Medulla oblongata (tissue), 1 donor: ENCODE measurements at regions not wholly inside any gene's neighbourhood (a gene's known extent, or its start where the extent isn't known, plus 50 kb on each side); places are given as distances from the start of the nearest gene placed in this dataset.

Source experiments
- DNase-seq: peaks from one replicate; pipeline ENCODE4 v3.0.0-alpha.2; 2015; ENCODE audit errors: extremely low spot score

DNA sequence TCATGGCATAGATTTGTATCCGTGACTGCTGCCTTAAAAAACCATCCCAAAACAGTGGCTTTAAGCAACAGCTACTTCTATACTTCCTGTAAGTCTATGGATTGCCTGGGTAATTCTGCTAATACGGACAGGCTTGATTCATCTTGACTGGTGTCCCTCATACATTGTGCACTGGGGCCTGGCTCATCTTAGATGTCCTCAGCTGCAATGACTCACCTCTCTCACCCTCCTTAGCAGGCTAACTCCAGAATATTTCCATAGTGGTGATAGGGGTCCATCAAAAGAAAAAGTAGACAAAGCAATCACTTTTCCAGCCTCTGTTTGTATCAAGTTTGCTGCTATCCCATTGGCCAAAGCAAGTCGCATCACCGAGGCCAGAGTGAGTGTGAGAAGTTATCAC, 409.1 kb upstream of the KAZN start:
- DNase-seq = no peak

DNA sequence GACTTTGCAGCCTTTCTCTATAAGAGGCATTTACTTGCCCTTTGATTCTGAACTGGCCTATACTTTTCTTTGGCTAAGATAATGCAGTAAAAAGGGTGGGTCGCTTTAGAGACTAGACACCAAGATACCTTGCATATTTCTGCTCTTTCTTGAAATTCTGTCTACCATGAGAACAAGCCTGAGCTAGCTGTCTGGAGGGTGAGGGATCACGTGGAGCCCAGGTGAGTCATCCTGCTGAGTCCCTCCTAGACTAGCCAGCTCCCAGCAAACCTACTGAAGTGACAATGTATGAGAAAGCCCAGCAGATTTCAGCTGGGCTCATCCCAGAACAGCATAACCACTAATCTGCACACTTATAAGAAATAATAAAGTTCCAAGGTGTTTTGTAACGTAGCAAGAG, 408.0 kb upstream of the KAZN start:
- no peak for DNase-seq

GRCh38 chr1:14194511-14194910, 404.0 kb upstream of the KAZN start:
- DNase-seq = no peak

- DNase-seq = no peak
Measured at GRCh38 chr1:14205066-14205465, 393.4 kb upstream of the KAZN start.

DNA sequence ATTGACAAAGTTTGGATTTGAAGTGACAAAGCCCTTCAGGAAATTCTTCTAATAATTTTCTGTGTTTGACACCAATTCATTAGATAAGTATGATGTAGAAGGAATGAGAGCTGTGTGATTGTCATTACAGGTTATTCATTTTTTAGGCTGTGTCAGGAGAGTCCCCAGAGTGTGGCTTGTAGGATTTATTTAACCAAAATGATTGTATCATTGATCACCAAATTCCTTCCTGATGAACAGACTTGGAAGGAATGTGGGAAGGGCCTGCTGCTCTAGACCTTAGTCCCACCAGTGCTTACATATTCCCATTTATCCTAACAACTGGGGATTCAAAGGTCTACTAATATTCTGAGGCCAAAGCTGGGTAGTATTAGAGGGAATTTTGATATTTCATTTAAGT, 383.3 kb upstream of the KAZN start:
- DNase-seq = no peak

- no peak for DNase-seq
Measured at GRCh38 chr1:14217384-14217783, 381.1 kb upstream of the KAZN start.

- DNase-seq = no peak
Measured at GRCh38 chr1:14220324-14220723, 378.2 kb upstream of the KAZN start.

GRCh38 chr1:14220811-14221210, 377.7 kb upstream of the KAZN start:
- DNase-seq = no peak

DNA sequence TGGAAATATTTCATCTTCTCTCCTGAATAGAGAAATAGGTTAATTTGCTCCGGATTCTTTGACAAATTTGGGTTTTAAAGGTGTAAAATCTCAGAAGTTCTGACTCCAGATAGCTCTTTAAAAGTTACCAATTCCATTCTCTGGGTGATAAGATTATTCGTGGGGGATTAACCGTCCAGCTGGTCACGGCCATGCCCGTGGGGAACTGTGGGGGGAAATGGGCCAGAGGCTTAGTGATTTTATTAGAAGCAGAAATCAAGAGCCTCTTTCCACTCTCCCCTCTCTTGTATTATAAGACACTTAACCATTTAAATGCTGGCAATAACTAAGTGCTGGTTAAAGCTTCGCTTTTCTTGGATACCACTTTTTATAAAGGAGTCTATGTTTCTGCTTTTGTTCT, 376.4 kb upstream of the KAZN start:
- no peak for DNase-seq

- no peak for DNase-seq
Measured at GRCh38 chr1:14228677-14229076, 369.8 kb upstream of the KAZN start.

DNA sequence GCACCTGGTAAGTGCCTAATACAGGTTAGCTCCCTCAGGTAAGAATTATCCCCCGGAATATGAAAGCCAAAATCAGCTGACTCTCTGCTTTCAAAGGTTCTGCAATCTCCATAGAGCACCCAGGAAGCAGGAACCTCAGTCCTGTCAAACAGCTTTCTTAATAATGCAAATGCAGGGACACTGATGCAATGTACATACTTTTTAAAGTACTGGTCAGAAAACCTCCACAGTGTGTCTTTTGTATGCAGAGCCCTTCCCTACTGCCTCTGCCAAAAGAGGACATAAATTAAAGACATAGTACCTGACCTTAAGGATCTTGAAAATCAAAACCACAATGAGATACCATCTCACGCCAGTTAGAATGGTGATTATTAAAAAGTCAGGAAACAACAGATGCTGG, 365.0 kb upstream of the KAZN start:
- no peak for DNase-seq

- DNase-seq = no peak
Measured at GRCh38 chr1:14236097-14236496, 362.4 kb upstream of the KAZN start.

DNA sequence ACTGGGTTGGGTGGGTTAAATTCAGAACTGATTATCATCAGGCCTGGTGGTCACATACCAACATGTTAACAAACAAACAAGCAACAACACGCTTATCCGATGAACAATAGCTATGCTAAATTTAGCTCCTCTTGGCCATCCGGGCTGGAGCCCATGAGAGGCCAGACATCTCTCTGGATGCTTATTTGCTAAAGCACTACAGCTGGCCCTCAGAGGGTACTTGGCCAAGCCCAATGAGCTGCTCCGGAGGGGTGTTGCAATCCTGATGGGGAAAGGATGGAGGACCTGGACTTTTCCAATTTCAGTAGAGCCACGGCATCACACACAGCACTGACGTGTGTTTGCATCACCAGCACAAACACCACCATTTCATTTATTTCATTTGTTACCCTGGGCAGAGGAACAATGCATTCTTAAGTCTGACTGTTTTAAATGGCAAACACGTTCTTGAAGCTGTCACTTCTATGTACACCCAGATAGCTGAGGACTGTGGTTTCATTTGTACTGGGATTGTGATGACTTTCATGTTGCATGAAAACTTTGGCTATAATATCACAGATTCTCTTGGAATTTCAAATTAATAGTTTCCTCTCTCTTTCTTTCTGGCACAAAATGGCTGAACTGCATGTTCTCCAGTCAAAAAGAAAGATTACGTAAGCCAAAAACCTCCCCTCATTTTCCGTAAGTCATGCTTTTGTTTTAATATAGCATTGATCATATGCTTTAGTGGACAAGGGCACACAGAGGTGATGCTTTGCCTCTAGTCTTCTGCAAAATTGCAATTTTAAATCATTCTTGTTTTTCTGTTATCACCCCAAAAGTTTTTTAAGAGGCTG, 359.8 kb upstream of the KAZN start:
- no peak for DNase-seq

DNA sequence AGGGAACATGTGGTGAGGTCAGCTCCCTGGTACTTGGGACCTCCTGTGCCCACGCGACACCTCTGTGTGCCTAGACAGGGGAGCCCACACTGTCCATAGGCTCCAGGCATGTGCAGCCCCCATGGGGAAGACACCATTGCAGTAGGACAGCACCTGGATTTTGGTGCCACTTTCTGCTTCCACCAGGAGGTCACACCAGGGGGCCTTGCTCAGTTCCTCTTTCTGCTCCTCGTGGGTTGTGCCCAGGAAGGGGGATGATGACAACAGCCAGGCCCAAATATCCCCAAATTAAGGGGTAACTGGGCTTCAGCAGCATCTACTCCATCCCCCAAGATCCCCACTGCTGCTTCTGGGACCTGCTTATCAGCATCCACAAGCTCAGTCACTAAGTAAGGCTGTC, 358.2 kb upstream of the KAZN start:
- DNase-seq = no peak

- DNase-seq = no peak
Measured at GRCh38 chr1:14242123-14242522, 356.4 kb upstream of the KAZN start.

DNA sequence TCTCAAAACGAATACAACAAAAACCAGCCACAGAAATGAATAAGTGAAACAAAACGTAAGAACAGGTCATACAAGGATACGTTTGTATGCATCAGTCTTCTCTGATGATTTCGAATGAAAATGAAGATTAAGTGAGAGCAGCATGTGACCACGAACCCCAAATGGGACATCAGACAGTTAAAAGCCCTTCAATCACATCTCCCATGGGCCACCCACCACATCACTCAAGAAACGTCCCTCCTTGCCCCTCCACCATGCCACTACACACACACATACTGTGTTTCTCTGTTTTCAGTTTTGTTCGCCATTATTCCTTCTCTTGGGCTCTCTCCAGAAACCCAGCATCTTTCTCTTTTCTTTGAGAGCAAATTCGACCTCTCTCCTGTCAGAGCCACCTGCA, 355.6 kb upstream of the KAZN start:
- DNase-seq = no peak

- DNase-seq = no peak
Measured at GRCh38 chr1:14245954-14246353, 352.5 kb upstream of the KAZN start.

DNA sequence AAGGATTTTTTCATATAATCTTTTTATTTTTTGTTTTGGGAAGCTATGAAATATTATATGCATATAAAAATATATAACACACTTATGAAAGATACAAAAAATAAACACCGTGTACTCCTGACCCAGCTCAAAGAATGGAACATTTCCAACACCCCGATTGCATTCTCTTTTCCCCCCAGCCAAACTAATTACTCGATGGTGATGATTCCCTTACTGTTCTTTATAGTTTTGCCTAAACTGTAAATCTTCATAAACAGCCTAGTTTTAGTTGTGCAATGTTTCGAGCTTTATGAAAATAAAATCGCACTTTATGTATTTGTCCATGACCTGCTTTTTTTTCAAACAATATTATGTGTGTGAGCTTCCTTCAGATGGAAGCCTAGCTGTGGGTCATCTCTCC, 352.0 kb upstream of the KAZN start:
- no peak for DNase-seq

- no peak for DNase-seq
Measured at GRCh38 chr1:14247666-14248065, 350.8 kb upstream of the KAZN start.

GRCh38 chr1:14251871-14252270, 346.6 kb upstream of the KAZN start:
- no peak for DNase-seq

GRCh38 chr1:14253676-14254075, 344.8 kb upstream of the KAZN start:
- DNase-seq = no peak

- no peak for DNase-seq
Measured at GRCh38 chr1:14254251-14254650, 344.2 kb upstream of the KAZN start.

GRCh38 chr1:14255233-14255632, 343.3 kb upstream of the KAZN start:
- DNase-seq = no peak

GRCh38 chr1:14255711-14256110, 342.8 kb upstream of the KAZN start:
- DNase-seq = no peak
